MM.1S (cell line): ENCODE measurements at regions not wholly inside any gene's neighbourhood (a gene's known extent, or its start where the extent isn't known, plus 50 kb on each side); places are given as distances from the start of the nearest gene placed in this dataset.

Experiments
- DNase-seq: peaks from one replicate; pipeline ENCODE4 v3.0.0-alpha.2; 2015
- H2AFZ ChIP-seq: fragments of 300-600 bp; sonication (generic); 2 replicates; pipeline ENCODE4 v1.6.0; 2016; ENCODE audit warnings: antibody characterized with exemption, low read length
- H3F3A ChIP-seq: fragments of 300-600 bp; sonication (generic); 2 replicates; pipeline ENCODE4 v1.6.1; 2016; ENCODE audit warnings: mild to moderate bottlenecking, antibody characterized with exemption, low read length, moderate library complexity, mixed read lengths; ENCODE audit not compliant: insufficient read depth
- H3K27ac ChIP-seq: fragments of 300-600 bp; sonication (generic); 2 replicates; pipeline ENCODE4 v1.5.1; 2016; ENCODE audit warnings: mild to moderate bottlenecking, low read length
- H3K27me3 ChIP-seq: fragments of 300-600 bp; sonication (generic); replicated peaks from 2 replicates; pipeline ENCODE4 v1.6.0; 2016; ENCODE audit warnings: low read length; ENCODE audit not compliant: insufficient read depth
- H3K36me3 ChIP-seq: fragments of 300-600 bp; sonication (generic); replicated peaks from 2 replicates; pipeline ENCODE4 v1.6.1; 2016; ENCODE audit warnings: mild to moderate bottlenecking, low read length, mixed read lengths; ENCODE audit not compliant: insufficient read depth
- H3K4me1 ChIP-seq: fragments of 300-600 bp; sonication (generic); 2 replicates; pipeline ENCODE4 v1.6.1; 2016; ENCODE audit warnings: low read length, mixed read lengths
- H3K4me2 ChIP-seq: fragments of 300-600 bp; sonication (generic); 2 replicates; pipeline ENCODE4 v1.6.0; 2016; ENCODE audit warnings: low read depth, low read length
- H3K4me3 ChIP-seq: fragments of 300-600 bp; sonication (generic); 2 replicates; pipeline ENCODE4 v1.5.1; 2016; ENCODE audit warnings: low read length, mixed read lengths
- H3K79me2 ChIP-seq: fragments of 300-600 bp; sonication (generic); 2 replicates; pipeline ENCODE4 v1.6.1; 2016; ENCODE audit warnings: mixed run types, low read length, mixed read lengths
- H3K9ac ChIP-seq: fragments of 300-600 bp; sonication (generic); 2 replicates; pipeline ENCODE4 v1.6.1; 2016; ENCODE audit warnings: low read length, mixed read lengths
- H3K9me2 ChIP-seq: fragments of 300-600 bp; sonication (generic); replicated peaks from 2 replicates; pipeline ENCODE4 v1.6.1; 2016; ENCODE audit warnings: mild to moderate bottlenecking, low read length, mixed read lengths; ENCODE audit not compliant: insufficient read depth
- H3K9me3 ChIP-seq: fragments of 300-600 bp; sonication (generic); replicated peaks from 2 replicates; pipeline ENCODE4 v1.6.1; 2016; ENCODE audit warnings: mild to moderate bottlenecking, low read length, mixed read lengths; ENCODE audit not compliant: insufficient read depth
- H4K20me1 ChIP-seq: fragments of 300-600 bp; sonication (generic); 2 replicates; pipeline ENCODE4 v1.6.1; 2016; ENCODE audit warnings: mild to moderate bottlenecking, low read length, moderate library complexity, mixed read lengths; ENCODE audit not compliant: insufficient read depth
- CTCF ChIP-seq: fragments of 300-600 bp; sonication (generic); IDR thresholded peaks from 2 replicates; pipeline ENCODE4 v1.5.1; 2016; ENCODE audit warnings: antibody characterized with exemption, low read length, mixed read lengths
- EZH2 ChIP-seq: fragments of 300-600 bp; sonication (generic); optimal IDR thresholded peaks from 2 replicates; pipeline ENCODE3; 2017; ENCODE audit warnings: low read depth, mild to moderate bottlenecking, antibody characterized with exemption, low read length, mixed read lengths
- EZH2phosphoT487 ChIP-seq: fragments of 300-600 bp; sonication (generic); IDR thresholded peaks from 2 replicates; pipeline ENCODE4 v1.6.1; 2018; ENCODE audit warnings: antibody characterized with exemption, low read length

DNA sequence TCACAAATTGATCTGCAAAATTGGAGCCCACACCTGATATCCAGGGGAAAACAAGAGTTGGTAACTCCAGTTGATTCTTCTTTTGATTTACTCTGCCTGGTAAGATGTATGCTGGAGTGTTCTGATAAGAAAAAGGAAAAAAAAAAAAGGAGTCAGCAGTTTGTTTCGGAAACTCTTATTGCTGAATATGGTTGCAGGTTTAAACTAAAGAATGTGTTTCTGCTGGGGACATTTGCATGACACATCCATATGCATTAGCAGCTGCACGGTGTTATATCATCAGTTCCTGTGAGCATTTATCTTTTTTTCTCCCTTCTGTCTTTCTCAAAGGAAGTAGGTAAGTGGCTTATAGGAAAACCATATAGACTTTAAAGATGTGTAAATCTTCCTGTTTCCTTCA is 418.5 kb upstream of the ESRRG start:
- H3K4me1 ChIP-seq, result no peaks in the 10 kb centered on the region
- no peak for DNase-seq
- TF ChIP-seq EZH2 (no peak), CTCF (no peak), EZH2phosphoT487 (no peak)
- no peaks in the 10 kb centered on the region for H3K9me3 ChIP-seq
- H3K9me2 ChIP-seq, result no peaks in the 10 kb centered on the region
- no peaks in the 10 kb centered on the region for H3K79me2 ChIP-seq
- no peaks in the 10 kb centered on the region for H3K27me3 ChIP-seq
- H4K20me1 ChIP-seq, result no peaks in the 10 kb centered on the region
- H3K4me2 ChIP-seq, result no peak overlapping the region
- no peak overlapping the region for H3K9ac ChIP-seq
- H3K36me3 ChIP-seq, result no peaks in the 10 kb centered on the region
- H3K4me3 ChIP-seq, result no peak overlapping the region
- no peaks in the 10 kb centered on the region for H3F3A ChIP-seq
- H3K27ac ChIP-seq, result no peak overlapping the region
- H2AFZ ChIP-seq, result no peak overlapping the region

GRCh38 chr1:217140041-217140901 is 417.0 kb upstream of the ESRRG start:
- Histone ChIP-seq H3K27me3 (peaks cover 8% of the 10 kb centered on the region; the same call in 1 of the 2 replicates), H3K9me2 (no peaks in the 10 kb centered on the region), H3K27ac (no peak overlapping the region), H2AFZ (no peak overlapping the region), H3K9me3 (no peaks in the 10 kb centered on the region), H3K4me3 (no peak overlapping the region), H3F3A (no peaks in the 10 kb centered on the region), H4K20me1 (no peaks in the 10 kb centered on the region), H3K4me2 (no peak overlapping the region), H3K4me1 (no peaks in the 10 kb centered on the region), H3K79me2 (no peaks in the 10 kb centered on the region), H3K36me3 (no peaks in the 10 kb centered on the region), H3K9ac (no peak overlapping the region)
- DNase-seq, result no peak
- TF ChIP-seq CTCF, result no peak
- TF ChIP-seq EZH2, result no peak
- no peak for TF ChIP-seq EZH2phosphoT487

GRCh38 chr1:217139513-217139912 is 416.3 kb upstream of the ESRRG start:
- TF ChIP-seq CTCF (no peak), EZH2 (no peak), EZH2phosphoT487 (no peak)
- no peak overlapping the region for H3K9ac ChIP-seq
- no peaks in the 10 kb centered on the region for H4K20me1 ChIP-seq
- no peaks in the 10 kb centered on the region for H3K9me3 ChIP-seq
- no peak for DNase-seq
- no peaks in the 10 kb centered on the region for H3F3A ChIP-seq
- H3K4me1 ChIP-seq, result no peaks in the 10 kb centered on the region
- H3K36me3 ChIP-seq, result no peaks in the 10 kb centered on the region
- H3K4me2 ChIP-seq, result no peak overlapping the region
- H3K4me3 ChIP-seq, result no peak overlapping the region
- H3K27me3 ChIP-seq, result peaks cover 8% of the 10 kb centered on the region; the same call in 1 of the 2 replicates
- H3K79me2 ChIP-seq, result no peaks in the 10 kb centered on the region
- no peak overlapping the region for H2AFZ ChIP-seq
- no peak overlapping the region for H3K27ac ChIP-seq
- no peaks in the 10 kb centered on the region for H3K9me2 ChIP-seq
